ENCODE measurements at regions not wholly inside any gene's neighbourhood (a gene's known extent, or its start where the extent isn't known, plus 50 kb on each side); places are given as distances from the start of the nearest gene placed in this dataset.

- no peaks in the 10 kb centered on the region for H3K36me3 ChIP-seq (ENCODE audit: control insufficient read depth in 2 of 2, insufficient read depth in 1 of 2, low read length in 2 of 2)
- POLR2A ChIA-PET, result no interaction called here
- no peak overlapping the region for H3K4me3 ChIP-seq (ENCODE audit: low read depth, low read length)
- H3K9me3 ChIP-seq (ENCODE audit: control insufficient read depth, insufficient read depth, low read depth, low read length), result no peaks in the 10 kb centered on the region; the same call in 1 of the 2 replicates
- peaks cover 6% of the 10 kb centered on the region; the same call in 1 of the 2 replicates for H3K4me1 ChIP-seq (ENCODE audit: control insufficient read depth, insufficient read depth, low read length)
- H3K27ac ChIP-seq (ENCODE audit: extremely low read depth, low read depth, low read length), result no peak overlapping the region
- TF ChIP-seq MYNN (tag by site-specific recombination; IDR thresholded peaks at IDR 0.05; ENCODE audit: borderline replicate concordance), result no peak
- no peak for TF ChIP-seq ZNF510 (tag by site-specific recombination; IDR thresholded peaks at IDR 0.05; ENCODE audit: insufficient replicate concordance)
- no peak for TF ChIP-seq ZNF677 (tag by site-specific recombination; IDR thresholded peaks at IDR 0.05)
- TF ChIP-seq ZNF10 (tag by site-specific recombination; IDR thresholded peaks at IDR 0.05), result no peak
- no peak for TF ChIP-seq ZNF530 (tag by site-specific recombination; IDR thresholded peaks at IDR 0.05; ENCODE audit: low read depth)
- no peak for TF ChIP-seq ZNF76 (tag by site-specific recombination; IDR thresholded peaks at IDR 0.05; ENCODE audit: borderline replicate concordance, low read depth)
- no peak for TF ChIP-seq ZNF701 (tag by site-specific recombination; IDR thresholded peaks at IDR 0.05)
- TF ChIP-seq YY1 (tag by site-specific recombination; IDR thresholded peaks at IDR 0.05), result no peak
- TF ChIP-seq ZNF354C (tag by site-specific recombination; IDR thresholded peaks at IDR 0.05; ENCODE audit: borderline replicate concordance, low read depth), result no peak
- TF ChIP-seq ZFP41 (tag by site-specific recombination; IDR thresholded peaks at IDR 0.05; ENCODE audit: borderline replicate concordance), result no peak
- TF ChIP-seq ZNF791 (tag by site-specific recombination; IDR thresholded peaks at IDR 0.05), result no peak
- no peak for TF ChIP-seq ZNF747 (tag by site-specific recombination; IDR thresholded peaks at IDR 0.05)
- no peak for TF ChIP-seq ZBTB7A (tag by site-specific recombination; IDR thresholded peaks at IDR 0.05; ENCODE audit: low read depth)
- TF ChIP-seq ZNF571 (tag by site-specific recombination; IDR thresholded peaks at IDR 0.05), result no peak
- no peak for TF ChIP-seq SCRT2 (tag by site-specific recombination; IDR thresholded peaks at IDR 0.05)
- TF ChIP-seq ZNF133 (tag by site-specific recombination; IDR thresholded peaks at IDR 0.05), result no peak
- CTCF ChIA-PET, result no interaction called here
Measured at GRCh38 chr21:26267389-26267788, 96.8 kb upstream of the APP start.

- ChIA-PET POLR2A (no interaction called here), CTCF (interaction anchor here (0.8 kb wide), 1 partner anchor 60 kb away, joined by 5 read pairs; no protein-coding TSS in a partner anchor)
- H3K4me3 ChIP-seq (ENCODE audit: low read depth, low read length), result no peak overlapping the region
- no peaks in the 10 kb centered on the region for H3K4me1 ChIP-seq (ENCODE audit: control insufficient read depth, insufficient read depth, low read length)
- H3K36me3 ChIP-seq (ENCODE audit: control insufficient read depth in 2 of 2, insufficient read depth in 1 of 2, low read length in 2 of 2), result no peaks in the 10 kb centered on the region
- no peak overlapping the region for H3K27ac ChIP-seq (ENCODE audit: extremely low read depth, low read depth, low read length)
- no peaks in the 10 kb centered on the region for H3K9me3 ChIP-seq (ENCODE audit: control insufficient read depth, insufficient read depth, low read depth, low read length)
- TF ChIP-seq ZNF350 (tag by site-specific recombination; IDR thresholded peaks at IDR 0.05), result no peak
- TF ChIP-seq, protein P1, sequence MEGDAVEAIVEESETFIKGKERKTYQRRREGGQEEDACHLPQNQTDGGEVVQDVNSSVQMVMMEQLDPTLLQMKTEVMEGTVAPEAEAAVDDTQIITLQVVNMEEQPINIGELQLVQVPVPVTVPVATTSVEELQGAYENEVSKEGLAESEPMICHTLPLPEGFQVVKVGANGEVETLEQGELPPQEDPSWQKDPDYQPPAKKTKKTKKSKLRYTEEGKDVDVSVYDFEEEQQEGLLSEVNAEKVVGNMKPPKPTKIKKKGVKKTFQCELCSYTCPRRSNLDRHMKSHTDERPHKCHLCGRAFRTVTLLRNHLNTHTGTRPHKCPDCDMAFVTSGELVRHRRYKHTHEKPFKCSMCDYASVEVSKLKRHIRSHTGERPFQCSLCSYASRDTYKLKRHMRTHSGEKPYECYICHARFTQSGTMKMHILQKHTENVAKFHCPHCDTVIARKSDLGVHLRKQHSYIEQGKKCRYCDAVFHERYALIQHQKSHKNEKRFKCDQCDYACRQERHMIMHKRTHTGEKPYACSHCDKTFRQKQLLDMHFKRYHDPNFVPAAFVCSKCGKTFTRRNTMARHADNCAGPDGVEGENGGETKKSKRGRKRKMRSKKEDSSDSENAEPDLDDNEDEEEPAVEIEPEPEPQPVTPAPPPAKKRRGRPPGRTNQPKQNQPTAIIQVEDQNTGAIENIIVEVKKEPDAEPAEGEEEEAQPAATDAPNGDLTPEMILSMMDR (tag by site-specific recombination; IDR thresholded peaks at IDR 0.05), result no peak
- TF ChIP-seq MYNN (tag by site-specific recombination; IDR thresholded peaks at IDR 0.05; ENCODE audit: borderline replicate concordance), result no peak
- TF ChIP-seq ZNF157 (tag by site-specific recombination; IDR thresholded peaks at IDR 0.05), result no peak
- no peak for TF ChIP-seq ZBTB1 (tag by site-specific recombination; IDR thresholded peaks at IDR 0.05)
- no peak for TF ChIP-seq ZNF626 (tag by site-specific recombination; IDR thresholded peaks at IDR 0.05)
- no peak for TF ChIP-seq KLF9 (tag by site-specific recombination; IDR thresholded peaks at IDR 0.05; ENCODE audit: low read depth)
- TF ChIP-seq MZF1 (tag by site-specific recombination; IDR thresholded peaks at IDR 0.05; ENCODE audit: borderline replicate concordance), result no peak
- TF ChIP-seq ZNF248 (tag by site-specific recombination; IDR thresholded peaks at IDR 0.05), result no peak
- no peak for TF ChIP-seq ZNF19 (tag by site-specific recombination; IDR thresholded peaks at IDR 0.05; ENCODE audit: low read depth)
- no peak for TF ChIP-seq ZNF18 (tag by site-specific recombination; IDR thresholded peaks at IDR 0.05)
- TF ChIP-seq ZNF280D (tag by site-specific recombination; IDR thresholded peaks at IDR 0.05), result no peak
- no peak for TF ChIP-seq KLF1 (tag by site-specific recombination; IDR thresholded peaks at IDR 0.05)
- TF ChIP-seq, protein P2, sequence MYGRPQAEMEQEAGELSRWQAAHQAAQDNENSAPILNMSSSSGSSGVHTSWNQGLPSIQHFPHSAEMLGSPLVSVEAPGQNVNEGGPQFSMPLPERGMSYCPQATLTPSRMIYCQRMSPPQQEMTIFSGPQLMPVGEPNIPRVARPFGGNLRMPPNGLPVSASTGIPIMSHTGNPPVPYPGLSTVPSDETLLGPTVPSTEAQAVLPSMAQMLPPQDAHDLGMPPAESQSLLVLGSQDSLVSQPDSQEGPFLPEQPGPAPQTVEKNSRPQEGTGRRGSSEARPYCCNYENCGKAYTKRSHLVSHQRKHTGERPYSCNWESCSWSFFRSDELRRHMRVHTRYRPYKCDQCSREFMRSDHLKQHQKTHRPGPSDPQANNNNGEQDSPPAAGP (tag by site-specific recombination; IDR thresholded peaks at IDR 0.05), result no peak
- no peak for TF ChIP-seq ZNF677 (tag by site-specific recombination; IDR thresholded peaks at IDR 0.05)
- TF ChIP-seq ZNF776 (tag by site-specific recombination; IDR thresholded peaks at IDR 0.05; ENCODE audit: borderline replicate concordance), result no peak
- no peak for TF ChIP-seq SP3 (tag by site-specific recombination; IDR thresholded peaks at IDR 0.05)
Measured at GRCh38 chr21:26246073-26246472, 75.5 kb upstream of the APP start.
